SK-N-SH treated with all-trans-retinoic acid at 6 μM for 48 hours (cell line): ENCODE measurements at regions not wholly inside any gene's neighbourhood (a gene's known extent, or its start where the extent isn't known, plus 50 kb on each side); places are given as distances from the start of the nearest gene placed in this dataset.

Experiments used
- ATAC-seq: fragments of 200-7000 bp; cut with Tn5 transposase; 3 replicates; pipeline ENCODE4 v1.9.1; 2020; ENCODE audit warnings: mild to moderate bottlenecking, moderate library complexity
- ARNTL ChIP-seq: fragments of 450-650 bp; formaldehyde crosslinking; IDR thresholded peaks from 2 replicates; pipeline ENCODE4 v1.5.0; 2020; ENCODE audit warnings: low read depth, mild to moderate bottlenecking, moderate library complexity, borderline replicate concordance
- BACH2 ChIP-seq: fragments of 250-450 bp; sonication (Bioruptor Pico); IDR thresholded peaks from 2 replicates; pipeline ENCODE4 v1.9.0; 2021; ENCODE audit warnings: mild to moderate bottlenecking, borderline replicate concordance
- ESRRG ChIP-seq: fragments of 250-450 bp; sonication (Bioruptor Pico); IDR thresholded peaks from 2 replicates; pipeline ENCODE4 v1.6.1; 2021; ENCODE audit warnings: mild to moderate bottlenecking
- OSR1 ChIP-seq: fragments of 250-450 bp; sonication (Bioruptor Pico); IDR thresholded peaks from 2 replicates; pipeline ENCODE4 v1.8.0; 2022; ENCODE audit warnings: moderate library complexity, mild to moderate bottlenecking, inconsistent platforms
- PPARA ChIP-seq: fragments of 250-450 bp; sonication (Bioruptor Pico); IDR thresholded peaks from 2 replicates; pipeline ENCODE4 v1.5.0; 2020; ENCODE audit warnings: mild to moderate bottlenecking, borderline replicate concordance
- RARB ChIP-seq: fragments of 250-450 bp; sonication (Bioruptor Pico); IDR thresholded peaks from 2 replicates; pipeline ENCODE4 v1.8.0; 2021; ENCODE audit warnings: mild to moderate bottlenecking, moderate library complexity
- SNAI2 ChIP-seq: fragments of 250-450 bp; sonication (Bioruptor Pico); IDR thresholded peaks from 2 replicates; pipeline ENCODE4 v1.5.0; 2020; ENCODE audit warnings: mild to moderate bottlenecking, moderate library complexity
- TCF4 ChIP-seq: fragments of 250-450 bp; sonication (Bioruptor Pico); IDR thresholded peaks from 2 replicates; pipeline ENCODE4 v1.8.0; 2021; ENCODE audit warnings: mild to moderate bottlenecking, moderate library complexity, borderline replicate concordance
- TOX ChIP-seq: fragments of 250-450 bp; sonication (Bioruptor Pico); IDR thresholded peaks from 2 replicates; pipeline ENCODE4 v1.8.0; 2021; ENCODE audit warnings: mild to moderate bottlenecking, moderate library complexity, borderline replicate concordance
- ZC3H10 ChIP-seq: fragments of 250-450 bp; sonication (Bioruptor Pico); IDR thresholded peaks from 2 replicates; pipeline ENCODE4 v1.5.1; 2021; ENCODE audit warnings: mild to moderate bottlenecking, moderate library complexity
- ZFP3 ChIP-seq: fragments of 250-450 bp; sonication (Bioruptor Pico); IDR thresholded peaks from 2 replicates; pipeline ENCODE4 v1.5.0; 2020; ENCODE audit warnings: mild to moderate bottlenecking, moderate library complexity
- ZNF565 ChIP-seq: fragments of 450-650 bp; formaldehyde crosslinking; conservative IDR thresholded peaks from 2 replicates; pipeline ENCODE4 v1.5.0; 2020; ENCODE audit warnings: low read depth, mild to moderate bottlenecking, moderate library complexity
- ZNF70 ChIP-seq: fragments of 450-650 bp; formaldehyde crosslinking; IDR thresholded peaks from 2 replicates; pipeline ENCODE4 v1.5.0; 2020; ENCODE audit warnings: mild to moderate bottlenecking, moderate library complexity
- TF ChIP-seq, protein P1 (sequence below): fragments of 250-450 bp; sonication (Bioruptor Pico); IDR thresholded peaks from 2 replicates; pipeline ENCODE4 v1.8.0; 2021; ENCODE audit warnings: low read depth, mild to moderate bottlenecking, moderate library complexity, borderline replicate concordance
- TF ChIP-seq, protein P2 (sequence below): fragments of 250-450 bp; sonication (Bioruptor Pico); IDR thresholded peaks from 2 replicates; pipeline ENCODE4 v1.5.1; 2020; ENCODE audit warnings: low read depth, mild to moderate bottlenecking, moderate library complexity
- TF ChIP-seq, protein P3 (sequence below): fragments of 250-450 bp; sonication (Bioruptor Pico); IDR thresholded peaks from 2 replicates; pipeline ENCODE4 v1.8.0; 2020; ENCODE audit warnings: mild to moderate bottlenecking, moderate library complexity, borderline replicate concordance
- TF ChIP-seq, protein P4 (sequence below): fragments of 250-450 bp; sonication (Bioruptor Pico); IDR thresholded peaks from 2 replicates; pipeline ENCODE4 v1.5.0; 2020; ENCODE audit warnings: mild to moderate bottlenecking, moderate library complexity
- TF ChIP-seq, protein P5 (sequence below): fragments of 250-450 bp; sonication (Bioruptor Pico); IDR thresholded peaks from 2 replicates; pipeline ENCODE4 v1.5.1; 2021; ENCODE audit warnings: mild to moderate bottlenecking, moderate library complexity

DNA sequence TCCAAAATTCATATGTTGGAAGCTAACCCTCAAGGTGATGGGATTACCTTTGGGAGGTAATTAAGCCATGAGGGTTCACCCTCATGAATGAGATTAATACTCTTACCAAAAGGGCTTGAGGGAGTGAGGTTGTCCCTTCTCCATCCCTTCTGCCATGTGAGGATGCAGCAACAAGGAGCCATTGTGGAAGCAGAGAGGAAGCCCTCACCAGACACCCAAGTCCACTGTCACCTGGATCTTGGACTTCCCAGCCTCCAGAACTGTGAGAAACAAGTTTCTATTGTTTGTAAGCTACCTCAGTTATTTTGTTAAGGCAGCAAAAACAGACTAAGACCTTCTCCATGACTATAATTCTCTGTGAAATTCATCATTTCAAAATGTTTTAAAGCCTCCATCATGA, 125.7 kb downstream of the FAM124B start:
- no peak for ATAC-seq
- TF ChIP-seq, protein P1, sequence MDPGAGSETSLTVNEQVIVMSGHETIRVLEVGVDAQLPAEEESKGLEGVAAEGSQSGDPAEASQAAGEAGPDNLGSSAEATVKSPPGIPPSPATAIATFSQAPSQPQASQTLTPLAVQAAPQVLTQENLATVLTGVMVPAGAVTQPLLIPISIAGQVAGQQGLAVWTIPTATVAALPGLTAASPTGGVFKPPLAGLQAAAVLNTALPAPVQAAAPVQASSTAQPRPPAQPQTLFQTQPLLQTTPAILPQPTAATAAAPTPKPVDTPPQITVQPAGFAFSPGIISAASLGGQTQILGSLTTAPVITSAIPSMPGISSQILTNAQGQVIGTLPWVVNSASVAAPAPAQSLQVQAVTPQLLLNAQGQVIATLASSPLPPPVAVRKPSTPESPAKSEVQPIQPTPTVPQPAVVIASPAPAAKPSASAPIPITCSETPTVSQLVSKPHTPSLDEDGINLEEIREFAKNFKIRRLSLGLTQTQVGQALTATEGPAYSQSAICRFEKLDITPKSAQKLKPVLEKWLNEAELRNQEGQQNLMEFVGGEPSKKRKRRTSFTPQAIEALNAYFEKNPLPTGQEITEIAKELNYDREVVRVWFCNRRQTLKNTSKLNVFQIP (CRISPR knock-in tag): no peak
- TF ChIP-seq OSR1 (no peak), TCF4 (CRISPR knock-in tag) (no peak), PPARA (CRISPR knock-in tag) (no peak), ARNTL (CRISPR knock-in tag) (no peak), ZNF70 (CRISPR knock-in tag) (no peak), ESRRG (no peak), ZFP3 (no peak), ZC3H10 (CRISPR knock-in tag) (no peak), SNAI2 (CRISPR knock-in tag) (no peak), BACH2 (CRISPR knock-in tag) (no peak)
- TF ChIP-seq, protein P2, sequence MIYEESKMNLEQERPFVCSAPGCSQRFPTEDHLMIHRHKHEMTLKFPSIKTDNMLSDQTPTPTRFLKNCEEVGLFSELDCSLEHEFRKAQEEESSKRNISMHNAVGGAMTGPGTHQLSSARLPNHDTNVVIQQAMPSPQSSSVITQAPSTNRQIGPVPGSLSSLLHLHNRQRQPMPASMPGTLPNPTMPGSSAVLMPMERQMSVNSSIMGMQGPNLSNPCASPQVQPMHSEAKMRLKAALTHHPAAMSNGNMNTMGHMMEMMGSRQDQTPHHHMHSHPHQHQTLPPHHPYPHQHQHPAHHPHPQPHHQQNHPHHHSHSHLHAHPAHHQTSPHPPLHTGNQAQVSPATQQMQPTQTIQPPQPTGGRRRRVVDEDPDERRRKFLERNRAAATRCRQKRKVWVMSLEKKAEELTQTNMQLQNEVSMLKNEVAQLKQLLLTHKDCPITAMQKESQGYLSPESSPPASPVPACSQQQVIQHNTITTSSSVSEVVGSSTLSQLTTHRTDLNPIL (CRISPR knock-in tag): no peak
- TF ChIP-seq, protein P3, sequence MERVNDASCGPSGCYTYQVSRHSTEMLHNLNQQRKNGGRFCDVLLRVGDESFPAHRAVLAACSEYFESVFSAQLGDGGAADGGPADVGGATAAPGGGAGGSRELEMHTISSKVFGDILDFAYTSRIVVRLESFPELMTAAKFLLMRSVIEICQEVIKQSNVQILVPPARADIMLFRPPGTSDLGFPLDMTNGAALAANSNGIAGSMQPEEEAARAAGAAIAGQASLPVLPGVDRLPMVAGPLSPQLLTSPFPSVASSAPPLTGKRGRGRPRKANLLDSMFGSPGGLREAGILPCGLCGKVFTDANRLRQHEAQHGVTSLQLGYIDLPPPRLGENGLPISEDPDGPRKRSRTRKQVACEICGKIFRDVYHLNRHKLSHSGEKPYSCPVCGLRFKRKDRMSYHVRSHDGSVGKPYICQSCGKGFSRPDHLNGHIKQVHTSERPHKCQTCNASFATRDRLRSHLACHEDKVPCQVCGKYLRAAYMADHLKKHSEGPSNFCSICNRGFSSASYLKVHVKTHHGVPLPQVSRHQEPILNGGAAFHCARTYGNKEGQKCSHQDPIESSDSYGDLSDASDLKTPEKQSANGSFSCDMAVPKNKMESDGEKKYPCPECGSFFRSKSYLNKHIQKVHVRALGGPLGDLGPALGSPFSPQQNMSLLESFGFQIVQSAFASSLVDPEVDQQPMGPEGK (CRISPR knock-in tag): no peak
- TF ChIP-seq, protein P4, sequence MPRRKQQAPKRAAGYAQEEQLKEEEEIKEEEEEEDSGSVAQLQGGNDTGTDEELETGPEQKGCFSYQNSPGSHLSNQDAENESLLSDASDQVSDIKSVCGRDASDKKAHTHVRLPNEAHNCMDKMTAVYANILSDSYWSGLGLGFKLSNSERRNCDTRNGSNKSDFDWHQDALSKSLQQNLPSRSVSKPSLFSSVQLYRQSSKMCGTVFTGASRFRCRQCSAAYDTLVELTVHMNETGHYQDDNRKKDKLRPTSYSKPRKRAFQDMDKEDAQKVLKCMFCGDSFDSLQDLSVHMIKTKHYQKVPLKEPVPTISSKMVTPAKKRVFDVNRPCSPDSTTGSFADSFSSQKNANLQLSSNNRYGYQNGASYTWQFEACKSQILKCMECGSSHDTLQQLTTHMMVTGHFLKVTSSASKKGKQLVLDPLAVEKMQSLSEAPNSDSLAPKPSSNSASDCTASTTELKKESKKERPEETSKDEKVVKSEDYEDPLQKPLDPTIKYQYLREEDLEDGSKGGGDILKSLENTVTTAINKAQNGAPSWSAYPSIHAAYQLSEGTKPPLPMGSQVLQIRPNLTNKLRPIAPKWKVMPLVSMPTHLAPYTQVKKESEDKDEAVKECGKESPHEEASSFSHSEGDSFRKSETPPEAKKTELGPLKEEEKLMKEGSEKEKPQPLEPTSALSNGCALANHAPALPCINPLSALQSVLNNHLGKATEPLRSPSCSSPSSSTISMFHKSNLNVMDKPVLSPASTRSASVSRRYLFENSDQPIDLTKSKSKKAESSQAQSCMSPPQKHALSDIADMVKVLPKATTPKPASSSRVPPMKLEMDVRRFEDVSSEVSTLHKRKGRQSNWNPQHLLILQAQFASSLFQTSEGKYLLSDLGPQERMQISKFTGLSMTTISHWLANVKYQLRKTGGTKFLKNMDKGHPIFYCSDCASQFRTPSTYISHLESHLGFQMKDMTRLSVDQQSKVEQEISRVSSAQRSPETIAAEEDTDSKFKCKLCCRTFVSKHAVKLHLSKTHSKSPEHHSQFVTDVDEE: no peak

DNA sequence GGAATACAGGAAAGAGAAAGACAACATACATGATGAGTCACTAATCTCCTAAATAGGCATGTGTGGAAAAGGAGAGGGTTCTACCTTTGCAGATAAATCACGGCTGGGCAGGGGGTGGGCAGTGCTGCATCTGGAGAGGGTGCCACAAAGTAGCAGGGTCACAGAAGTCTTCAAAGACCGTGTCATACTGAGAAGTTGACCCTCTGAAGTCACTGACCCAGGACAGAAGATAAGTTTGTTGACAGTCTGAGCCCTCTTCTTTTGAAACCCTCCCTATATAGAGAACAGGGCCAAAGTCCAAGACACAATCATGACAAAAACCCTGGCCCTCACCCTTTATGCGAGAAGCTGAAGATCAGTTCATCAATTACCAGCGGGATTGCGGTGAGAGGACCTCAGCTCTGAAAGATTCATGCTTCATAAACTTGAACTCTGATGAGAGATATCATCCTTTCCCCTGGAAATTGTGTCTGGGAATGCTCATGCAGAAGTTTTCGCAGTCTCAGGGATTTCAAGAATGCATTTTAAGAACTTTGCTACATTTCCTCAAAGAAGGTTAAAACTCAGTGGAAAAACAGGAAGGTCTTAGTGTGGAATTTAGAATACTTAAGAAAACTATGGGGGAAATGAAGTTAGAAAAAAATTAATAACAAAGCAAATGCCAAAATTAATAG, 129.5 kb downstream of the FAM124B start:
- ATAC-seq: no peak
- TF ChIP-seq RARB (CRISPR knock-in tag) (no peak), ESRRG (no peak), PPARA (CRISPR knock-in tag) (no peak), ZC3H10 (CRISPR knock-in tag) (no peak), BACH2 (CRISPR knock-in tag) (no peak), TOX (CRISPR knock-in tag) (no peak), ARNTL (CRISPR knock-in tag) (no peak), ZNF565 (CRISPR knock-in tag) (no peak)
- TF ChIP-seq, protein P3 (CRISPR knock-in tag): no peak
- TF ChIP-seq, protein P5, sequence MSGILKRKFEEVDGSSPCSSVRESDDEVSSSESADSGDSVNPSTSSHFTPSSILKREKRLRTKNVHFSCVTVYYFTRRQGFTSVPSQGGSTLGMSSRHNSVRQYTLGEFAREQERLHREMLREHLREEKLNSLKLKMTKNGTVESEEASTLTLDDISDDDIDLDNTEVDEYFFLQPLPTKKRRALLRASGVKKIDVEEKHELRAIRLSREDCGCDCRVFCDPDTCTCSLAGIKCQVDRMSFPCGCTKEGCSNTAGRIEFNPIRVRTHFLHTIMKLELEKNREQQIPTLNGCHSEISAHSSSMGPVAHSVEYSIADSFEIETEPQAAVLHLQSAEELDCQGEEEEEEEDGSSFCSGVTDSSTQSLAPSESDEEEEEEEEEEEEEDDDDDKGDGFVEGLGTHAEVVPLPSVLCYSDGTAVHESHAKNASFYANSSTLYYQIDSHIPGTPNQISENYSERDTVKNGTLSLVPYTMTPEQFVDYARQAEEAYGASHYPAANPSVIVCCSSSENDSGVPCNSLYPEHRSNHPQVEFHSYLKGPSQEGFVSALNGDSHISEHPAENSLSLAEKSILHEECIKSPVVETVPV (CRISPR knock-in tag): no peak
